Activated CD4-positive, alpha-beta T cell treated with anti-CD3 and anti-CD28 coated beads, Interleukin-2, amount 50 U/mL, for 16 hours (primary cell): ENCODE measurements at regions not wholly inside any gene's neighbourhood (a gene's known extent, or its start where the extent isn't known, plus 50 kb on each side); places are given as distances from the start of the nearest gene placed in this dataset.
"Not testable (repeated sequence)": the region's sequence is repeated elsewhere in the genome, so short reads cannot be mapped to it uniquely, and the experiment has no call there.

ENCODE experiments used
- DNase-seq: peaks from one replicate; pipeline ENCODE4 v3.0.0-alpha.2; 2020

DNA sequence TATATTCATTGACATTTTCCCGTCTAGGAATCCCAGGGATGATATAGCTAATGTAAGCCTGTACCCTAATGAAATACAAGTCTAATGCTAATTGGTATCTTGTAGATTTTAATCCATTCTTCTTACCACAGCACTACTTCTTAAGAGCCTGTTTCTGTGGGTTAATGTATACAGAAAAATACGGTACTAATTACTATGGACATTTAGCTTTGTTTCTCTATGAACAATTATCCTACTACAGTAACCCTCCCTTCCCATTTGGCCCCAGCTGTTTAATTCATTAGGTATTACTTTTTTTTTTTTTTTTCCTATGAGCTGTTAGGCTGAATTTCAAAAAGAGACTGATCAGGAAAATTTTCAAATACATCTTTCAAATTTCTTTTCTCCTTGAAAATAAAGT lies 245.1 kb upstream of the SLC7A11 start:
- no peak for DNase-seq

DNA sequence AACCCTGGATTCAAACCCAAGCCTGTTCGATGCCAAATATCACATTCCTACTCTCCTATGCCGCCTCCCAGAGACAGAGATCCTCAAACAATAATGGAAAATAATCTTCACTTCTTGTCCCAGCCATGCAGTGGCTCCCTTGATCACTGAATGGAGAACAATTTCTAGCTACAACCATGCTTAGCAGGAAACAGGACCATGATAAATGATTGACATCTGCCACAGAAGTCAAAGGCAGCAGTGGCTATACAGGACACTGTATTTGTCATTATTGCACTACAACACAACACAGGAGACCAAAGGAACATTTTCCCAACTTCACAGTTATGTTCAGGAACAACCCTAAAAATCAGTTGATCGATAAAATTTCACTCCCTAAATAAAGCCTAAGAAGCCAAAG lies 243.3 kb upstream of the SLC7A11 start:
- no peak for DNase-seq

DNA sequence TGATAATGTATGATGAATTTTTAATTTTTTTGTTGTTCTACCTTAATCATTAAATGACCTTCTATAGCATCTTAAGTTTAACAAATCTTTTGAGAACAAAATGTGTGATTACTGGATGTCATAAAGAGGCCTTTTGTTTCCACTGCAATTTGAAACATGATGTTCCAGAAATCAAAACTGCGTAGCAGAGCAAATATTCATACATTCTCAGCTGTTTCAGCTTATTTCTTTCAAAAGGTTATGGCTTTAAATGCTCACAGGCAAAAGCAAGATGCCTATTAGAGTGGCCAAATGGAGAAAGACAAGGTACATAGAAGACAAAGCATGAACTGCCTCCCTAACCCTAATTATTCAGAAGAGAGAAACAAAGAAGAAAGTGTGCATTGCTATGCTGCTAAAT lies 233.0 kb upstream of the SLC7A11 start:
- DNase-seq, result no peak

DNA sequence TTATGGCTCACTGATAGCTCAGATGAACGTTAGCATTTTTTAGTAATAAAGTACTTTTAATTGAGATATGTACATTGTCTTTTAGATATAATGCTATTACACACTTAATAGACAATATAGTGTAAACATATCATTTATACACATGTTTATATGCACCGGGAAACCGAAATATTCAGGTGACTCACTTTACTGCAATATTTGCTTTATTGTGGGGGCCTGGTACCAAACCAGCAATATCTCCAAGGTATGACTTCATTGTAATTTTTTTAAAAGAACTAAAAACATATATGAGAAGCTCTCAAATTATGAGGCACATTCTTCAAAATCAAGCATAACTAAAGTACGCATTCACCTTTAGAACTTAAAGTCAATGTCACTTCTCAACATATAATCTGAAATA lies 231.2 kb upstream of the SLC7A11 start:
- DNase-seq, result no peak

DNA sequence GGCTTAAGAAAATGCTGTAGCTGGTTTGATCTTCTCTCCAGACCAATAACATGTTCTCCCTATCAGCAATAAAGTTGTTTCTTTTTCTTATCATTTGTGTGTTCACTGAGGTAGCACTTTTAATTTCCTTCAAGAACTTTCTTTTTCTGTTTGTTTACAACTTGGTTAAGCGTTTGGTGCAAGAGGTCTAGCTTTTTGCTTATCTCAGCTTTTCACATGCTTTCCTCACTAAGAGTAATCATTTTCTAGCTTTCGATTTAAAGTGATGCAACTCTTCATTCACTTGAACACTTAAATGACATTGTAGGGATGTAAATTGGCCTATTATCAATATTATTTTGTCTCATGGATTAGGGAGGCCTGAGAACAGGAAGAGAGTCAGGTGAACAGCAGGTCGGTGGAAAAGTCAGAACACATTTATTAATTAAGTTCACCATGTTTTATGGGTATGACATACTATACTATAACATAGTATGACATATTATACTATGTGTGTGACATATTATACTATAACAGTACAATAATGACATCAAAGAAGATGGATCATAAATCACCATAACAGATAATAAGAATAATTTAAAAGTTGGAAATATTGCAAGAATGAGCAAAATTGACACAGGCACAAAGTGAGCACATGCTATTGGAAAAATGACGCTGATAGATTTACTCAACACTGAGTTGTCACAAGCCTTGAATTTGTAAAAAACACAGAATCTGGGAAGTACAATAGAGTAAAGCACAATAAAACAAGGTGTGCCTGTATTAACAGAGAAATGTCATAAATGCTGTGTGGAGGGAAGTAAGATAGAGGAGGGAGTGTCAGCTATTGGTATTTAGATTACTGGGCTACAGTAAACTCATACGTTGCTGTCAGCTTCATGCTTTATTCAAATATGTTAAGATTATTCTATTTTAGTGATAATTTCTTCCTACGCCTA lies 218.6 kb upstream of the SLC7A11 start:
- no peak for DNase-seq

DNA sequence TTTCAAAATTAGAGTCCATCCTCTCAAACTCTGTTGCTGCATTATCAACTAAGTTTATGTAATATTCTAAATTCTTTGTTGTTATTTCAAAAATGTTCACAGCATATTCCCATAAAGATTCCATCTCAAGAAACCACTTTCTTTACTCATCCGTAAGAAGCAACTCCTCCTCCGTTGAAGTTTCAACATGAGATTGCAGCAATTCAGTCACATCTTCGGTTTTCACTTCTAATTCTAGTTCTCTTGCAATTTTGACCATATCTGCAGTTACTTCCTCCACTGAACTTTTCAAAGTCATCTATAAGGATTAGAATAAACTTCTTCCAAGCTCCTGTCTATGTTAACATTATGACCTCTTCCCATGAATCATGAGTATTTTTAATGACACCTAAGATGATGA lies 216.6 kb upstream of the SLC7A11 start:
- no peak for DNase-seq

DNA sequence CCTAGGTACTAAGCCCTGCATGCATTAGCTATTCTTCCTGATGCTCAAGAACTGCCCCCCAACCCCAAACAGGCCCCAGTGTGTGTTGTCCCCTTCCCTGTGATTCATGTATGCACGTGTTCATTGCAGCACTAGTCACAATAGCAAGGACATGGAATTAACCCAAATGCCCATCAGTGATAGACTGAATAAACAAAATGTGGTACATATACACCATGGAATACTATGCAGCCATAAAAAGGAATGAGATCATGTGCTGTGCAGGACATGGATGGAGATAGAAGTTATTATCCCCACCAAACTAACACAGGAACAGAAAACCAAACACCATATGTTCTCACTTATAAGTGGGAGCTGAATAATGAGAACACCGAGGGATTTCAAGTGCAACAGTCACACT lies 214.2 kb upstream of the SLC7A11 start:
- DNase-seq, result not testable (repeated sequence)

DNA sequence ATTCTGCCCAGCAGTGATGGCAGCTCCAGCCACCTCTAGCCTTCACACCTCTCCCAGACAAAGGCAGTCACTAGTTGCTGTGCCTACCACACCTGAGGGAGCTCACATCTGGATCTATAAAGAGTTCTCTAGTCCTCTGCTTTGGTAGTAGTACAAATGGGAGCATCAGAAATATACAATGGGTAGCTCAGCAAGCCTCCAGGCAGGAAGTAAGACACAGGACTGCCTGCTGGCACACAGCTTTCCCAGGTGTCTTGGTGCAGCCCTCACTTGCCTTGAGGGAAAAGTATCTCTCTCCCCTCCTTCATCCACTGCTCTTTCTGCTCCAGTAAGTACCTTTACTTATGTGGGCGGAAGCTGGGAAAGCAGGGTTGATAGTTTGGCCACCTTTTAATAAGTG lies 212.9 kb upstream of the SLC7A11 start:
- no peak for DNase-seq

DNA sequence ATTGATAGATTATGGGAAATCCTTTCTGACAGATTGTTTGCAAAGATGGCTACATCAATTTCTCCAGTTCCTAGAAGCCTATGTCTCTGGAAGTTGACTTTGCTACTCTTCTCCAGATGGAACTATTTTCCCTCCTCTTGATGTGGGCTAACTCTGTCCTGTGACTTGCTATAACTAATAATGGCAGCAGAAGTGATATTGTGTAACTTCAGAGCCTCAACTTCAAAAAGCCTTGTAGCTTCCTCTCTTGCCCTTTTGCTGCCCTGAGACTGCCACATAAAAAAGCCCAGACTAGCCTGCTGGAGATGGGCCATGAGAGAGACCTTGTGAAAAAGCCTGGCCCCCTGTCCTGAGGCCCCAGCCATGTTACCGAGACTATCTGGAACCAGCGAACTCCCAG lies 210.7 kb upstream of the SLC7A11 start:
- no peak for DNase-seq

DNA sequence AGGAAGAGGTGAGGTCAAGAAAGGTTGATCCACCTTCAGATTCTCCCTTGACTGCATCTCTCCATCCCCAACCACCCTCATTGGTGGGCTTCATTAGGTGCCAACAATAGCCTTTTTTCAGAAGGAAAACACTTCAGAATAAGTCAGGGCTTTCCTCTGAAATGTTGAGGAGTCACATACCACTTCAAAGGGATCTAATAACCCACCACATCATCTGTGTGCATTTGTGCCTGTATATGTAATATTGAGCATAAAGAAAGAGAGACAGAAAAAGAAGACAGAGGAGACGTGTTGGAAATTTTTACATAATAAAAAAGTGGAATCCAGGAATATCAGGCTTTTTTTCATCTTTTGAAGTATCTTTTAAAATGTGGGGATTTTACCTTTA lies 209.1 kb upstream of the SLC7A11 start:
- DNase-seq, result no peak

DNA sequence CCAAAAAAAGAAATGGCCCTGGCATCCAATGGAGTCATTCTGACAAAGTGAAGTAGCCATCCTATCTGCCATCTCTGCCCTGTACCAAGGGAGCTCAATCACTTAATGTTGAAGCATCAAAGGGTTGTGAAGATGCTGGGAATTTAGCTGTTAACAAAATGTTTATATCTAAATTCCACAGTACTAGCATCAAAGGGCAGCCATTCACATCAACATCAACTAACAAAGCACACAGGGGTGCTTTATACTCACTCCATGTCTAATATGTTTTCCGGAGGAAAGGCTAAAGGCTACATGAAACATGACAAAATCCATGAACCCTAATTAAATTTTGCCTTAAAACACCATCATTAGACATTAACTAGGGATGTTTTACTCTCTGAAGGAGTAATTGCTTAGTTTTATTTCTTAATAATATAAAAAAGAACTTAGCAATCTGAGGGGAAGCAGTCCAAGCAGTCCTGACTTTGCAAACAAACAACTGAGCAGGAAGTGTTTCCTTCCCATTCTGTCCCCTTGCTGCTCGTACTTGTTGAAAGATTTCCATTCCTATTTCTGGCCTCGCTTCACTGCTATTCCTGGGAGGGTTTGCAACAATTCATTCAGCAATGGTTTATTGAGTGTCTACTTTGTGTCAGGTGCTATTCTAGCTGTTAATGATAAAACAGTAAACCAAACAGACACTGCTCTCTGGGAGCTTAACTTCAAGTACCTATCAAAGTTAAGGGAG lies 208.6 kb upstream of the SLC7A11 start:
- no peak for DNase-seq

DNA sequence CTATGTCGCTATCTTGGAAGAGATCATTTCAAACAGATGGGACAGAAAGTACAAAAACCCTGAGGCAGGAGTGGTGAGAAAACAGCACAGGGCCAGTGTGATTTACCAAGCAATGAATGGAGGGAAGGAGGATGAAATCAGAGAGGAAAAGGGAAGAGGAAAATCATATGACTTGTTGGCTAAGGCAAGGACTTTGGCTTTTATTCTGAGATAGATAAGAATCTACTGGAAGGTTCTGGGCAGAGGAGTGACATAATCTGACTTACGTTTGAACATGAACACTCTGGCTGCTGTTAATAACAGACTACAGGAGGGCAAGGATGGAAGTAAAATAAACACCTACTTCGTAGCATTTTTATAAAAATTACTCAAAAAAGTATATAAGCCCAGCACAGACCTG lies 207.8 kb upstream of the SLC7A11 start:
- no peak for DNase-seq

DNA sequence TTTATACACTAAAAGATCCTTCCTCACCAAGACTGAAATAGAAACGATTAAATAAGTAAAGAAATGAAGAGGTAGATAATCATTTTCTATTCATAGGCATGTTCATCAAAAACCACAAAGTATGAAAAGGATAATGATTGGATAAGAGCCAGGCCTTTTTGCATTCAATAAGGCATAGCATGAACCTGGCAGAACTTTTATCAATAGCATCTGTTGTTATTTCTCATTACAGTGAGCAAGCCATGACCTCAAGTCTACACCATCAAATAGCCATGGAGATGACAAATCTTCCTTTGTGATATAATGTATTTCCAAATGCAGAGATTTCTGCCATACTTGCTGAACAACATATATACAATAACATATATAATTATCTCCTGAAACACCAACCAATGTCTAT lies 206.0 kb upstream of the SLC7A11 start:
- no peak for DNase-seq

DNA sequence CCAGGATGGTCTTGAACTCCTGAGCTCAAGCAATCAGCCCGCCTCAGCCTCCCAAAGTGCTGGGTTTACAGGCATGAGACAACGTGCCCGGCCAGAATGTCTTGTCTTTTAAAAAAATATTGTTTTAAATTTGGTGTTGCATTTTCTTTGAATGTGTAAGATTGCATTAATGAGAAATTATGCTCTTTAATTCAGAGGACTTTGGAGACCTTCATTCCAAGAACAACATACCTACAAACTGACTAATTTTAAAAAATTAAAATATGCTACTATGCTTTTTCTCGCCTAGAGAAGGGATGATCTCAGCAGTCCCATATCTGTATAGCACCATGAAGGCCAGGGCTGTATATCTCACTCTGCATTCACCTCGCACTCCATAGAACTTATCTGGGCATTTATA lies 204.3 kb upstream of the SLC7A11 start:
- no peak for DNase-seq

DNA sequence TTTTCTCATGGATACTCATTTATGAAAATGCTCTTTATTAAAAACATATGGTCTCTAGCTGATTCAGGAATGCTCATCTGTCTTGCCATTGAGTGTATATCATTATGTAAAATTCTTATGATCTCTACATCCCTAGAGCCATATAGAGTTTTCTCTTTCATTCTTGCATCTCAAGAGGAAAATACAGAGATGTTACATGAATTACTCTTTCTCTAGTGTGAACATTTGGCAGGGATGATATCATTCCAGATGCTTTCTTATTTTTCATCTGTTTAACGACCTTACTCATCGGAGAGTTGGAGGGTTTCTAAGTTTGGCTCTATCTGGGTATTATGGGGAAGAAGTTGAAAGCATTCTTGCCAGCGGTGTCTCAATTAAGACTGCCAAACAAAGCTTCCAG lies 202.9 kb upstream of the SLC7A11 start:
- DNase-seq, result no peak

DNA sequence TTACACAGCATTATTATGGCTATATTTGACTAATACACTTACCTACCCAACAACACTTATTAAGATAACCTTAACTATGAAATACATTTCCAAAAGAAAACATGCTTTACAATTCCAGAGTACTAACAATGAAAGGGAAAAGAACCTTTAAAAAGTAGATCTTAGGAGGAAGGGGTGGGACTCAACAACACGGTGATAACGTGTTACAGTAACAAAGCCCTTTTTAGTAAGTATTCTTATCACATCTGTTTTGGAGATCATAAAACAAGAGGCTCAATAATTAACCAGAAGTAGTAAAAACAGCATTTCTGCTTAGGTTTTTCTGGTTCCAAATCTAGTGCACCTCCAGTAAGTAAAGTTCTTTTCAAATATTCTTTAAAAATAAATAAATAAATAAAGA lies 202.1 kb upstream of the SLC7A11 start:
- no peak for DNase-seq

DNA sequence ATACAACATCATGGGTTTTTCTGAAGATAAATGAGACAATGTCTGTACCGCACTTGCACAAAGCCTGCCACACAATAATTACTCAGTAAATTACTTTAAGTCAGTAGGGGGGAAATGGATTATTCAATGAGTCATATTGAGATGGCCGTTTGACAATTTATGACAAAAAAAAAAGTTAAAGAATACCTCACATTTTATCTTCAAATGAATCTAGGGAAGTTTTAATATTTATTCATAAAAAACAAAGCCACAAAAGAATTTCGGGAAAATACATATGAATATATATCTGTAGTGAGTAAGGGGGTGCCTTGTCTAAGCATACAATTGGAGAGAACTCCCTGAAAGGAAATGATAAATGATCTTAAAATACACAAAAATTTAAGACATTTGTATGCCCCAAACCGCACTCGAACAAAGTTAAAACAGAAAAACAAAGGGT lies 197.0 kb upstream of the SLC7A11 start:
- no peak for DNase-seq

DNA sequence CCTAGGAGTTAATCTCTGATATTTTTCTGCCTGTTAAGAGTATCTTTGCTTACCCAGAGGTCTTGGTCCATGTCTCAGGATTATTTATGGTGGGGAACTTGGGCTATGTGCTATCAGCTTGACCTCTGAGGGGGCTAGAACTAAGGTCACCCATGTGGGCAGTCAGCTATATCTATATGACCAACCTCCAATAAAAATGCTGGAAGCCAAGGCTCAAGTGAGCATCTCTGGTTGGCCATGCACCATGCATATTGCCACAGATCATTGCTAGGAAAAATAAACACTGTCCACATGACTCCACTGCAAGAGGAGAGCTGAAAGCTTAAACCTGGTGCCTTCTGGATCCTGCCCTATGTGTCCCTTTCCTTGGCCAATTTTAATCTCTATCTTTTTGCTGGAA lies 196.5 kb upstream of the SLC7A11 start:
- DNase-seq, result no peak

DNA sequence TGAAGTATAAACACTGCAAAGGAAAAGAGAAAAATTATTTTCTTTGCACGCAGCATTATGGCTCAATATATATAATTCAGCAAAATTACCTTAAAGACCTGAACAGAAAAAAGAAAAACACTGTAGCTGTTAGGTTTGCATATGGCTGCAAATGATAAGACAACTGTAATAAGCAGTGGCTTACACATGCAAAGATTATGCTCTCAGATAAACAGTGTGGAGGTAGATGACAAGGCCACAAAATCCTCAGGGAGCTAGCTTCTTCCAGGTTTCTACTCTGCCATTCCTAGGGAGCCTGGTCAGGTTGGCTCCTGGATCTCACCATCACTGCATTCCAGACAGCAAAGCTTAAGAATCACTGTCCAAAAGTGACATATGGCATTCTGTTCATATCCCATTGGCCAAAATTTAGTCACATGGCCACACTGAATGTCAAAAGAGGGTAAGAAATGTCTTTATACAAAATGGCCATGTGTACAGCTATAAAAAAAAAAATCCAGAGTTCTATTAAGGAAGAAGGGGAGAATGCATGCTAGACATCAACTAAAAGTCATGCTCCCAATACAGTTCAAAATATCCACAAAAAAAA lies 195.2 kb upstream of the SLC7A11 start:
- DNase-seq, result no peak

DNA sequence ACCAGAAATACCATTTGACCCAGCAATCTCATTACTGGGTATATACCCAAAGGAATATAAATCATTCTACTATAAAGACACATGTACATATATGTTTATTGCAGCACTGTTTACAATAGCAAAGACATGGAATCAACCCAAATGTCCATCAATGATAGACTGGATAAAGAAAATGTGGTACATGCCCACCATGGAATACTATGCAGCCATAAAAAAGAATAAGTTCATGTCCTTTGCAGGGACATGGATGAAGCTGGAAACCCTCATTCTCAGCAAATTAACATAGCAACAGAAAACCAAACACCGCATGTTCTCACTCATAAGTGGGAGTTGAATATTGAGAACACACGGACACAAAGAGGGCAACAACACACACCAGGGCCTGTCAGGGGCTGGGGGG lies 193.6 kb upstream of the SLC7A11 start:
- not testable (repeated sequence) for DNase-seq

DNA sequence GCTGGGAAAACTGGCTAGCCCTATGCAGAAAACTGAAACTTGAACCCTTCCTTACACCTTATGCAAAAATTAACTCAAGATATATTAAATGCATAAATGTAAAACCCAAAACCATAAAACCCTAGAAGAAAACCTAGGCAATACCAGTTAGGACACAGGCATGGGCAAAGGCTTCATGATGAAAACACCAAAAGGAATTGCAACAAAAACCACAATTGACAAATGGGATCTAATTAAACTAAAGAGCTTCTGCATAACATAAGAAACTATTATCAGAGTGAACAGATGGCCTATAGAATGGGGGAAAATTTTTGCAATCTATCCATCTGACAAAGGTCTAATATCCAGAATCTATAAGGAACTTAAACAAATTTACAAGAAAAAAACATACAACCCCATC lies 192.9 kb upstream of the SLC7A11 start:
- DNase-seq, result not testable (repeated sequence)

DNA sequence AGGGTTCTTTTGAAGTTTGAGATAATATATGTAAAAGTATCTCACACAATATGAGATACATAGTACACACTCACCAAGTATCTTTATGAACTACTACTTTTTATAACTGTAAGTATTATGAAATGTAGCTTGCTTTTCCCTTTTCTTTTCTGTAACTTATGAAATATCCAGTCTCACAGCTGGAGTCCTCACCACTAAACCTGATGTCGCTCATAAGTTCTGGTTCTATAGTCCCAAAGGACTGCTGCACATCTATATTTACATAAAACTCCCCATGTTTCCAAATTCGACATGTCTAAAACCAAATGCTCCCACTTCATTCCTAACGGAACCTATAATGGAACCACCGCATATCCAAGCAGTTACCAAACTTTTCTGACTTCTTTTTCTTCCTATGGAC lies 186.5 kb upstream of the SLC7A11 start:
- no peak for DNase-seq

DNA sequence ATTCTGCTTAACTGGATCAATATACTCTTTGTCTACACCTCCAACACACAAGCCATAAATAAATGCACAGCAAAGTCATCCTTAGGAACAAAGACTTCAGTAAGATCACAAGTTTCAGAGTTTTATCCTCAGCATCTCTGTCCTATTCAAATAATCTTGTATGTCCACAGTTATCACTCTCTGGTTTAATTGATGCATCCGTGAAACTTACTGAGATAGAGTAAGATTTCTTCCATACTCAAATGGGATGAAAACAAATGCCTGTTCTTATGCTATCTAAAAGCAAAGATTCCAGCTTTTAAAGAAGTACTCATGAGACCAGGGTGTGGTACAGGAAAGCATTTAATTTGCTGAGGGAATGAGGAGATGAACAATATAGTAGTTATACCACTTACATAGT lies 184.6 kb upstream of the SLC7A11 start:
- no peak for DNase-seq

DNA sequence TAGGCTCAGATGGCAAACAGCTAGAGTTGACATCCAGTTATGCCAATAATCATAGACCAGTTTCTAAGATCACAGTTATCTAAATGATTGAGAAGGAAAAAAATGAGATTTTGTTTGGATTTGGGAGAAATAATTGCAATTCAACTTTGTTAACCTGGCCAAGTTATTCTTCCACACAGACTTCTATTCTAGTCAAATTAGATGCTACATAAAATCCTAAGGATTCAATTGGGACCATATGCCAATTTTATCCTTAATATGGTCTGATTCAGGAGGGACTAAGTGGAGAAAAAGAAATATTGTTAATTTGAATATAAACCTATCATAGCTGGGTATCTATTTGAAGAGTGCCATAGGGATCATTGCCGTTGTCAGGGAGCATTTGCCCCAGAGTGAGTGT lies 178.3 kb upstream of the SLC7A11 start:
- no peak for DNase-seq
